Mammary epithelial cell (primary cell): ENCODE measurements at regions not wholly inside any gene's neighbourhood (a gene's known extent, or its start where the extent isn't known, plus 50 kb on each side); places are given as distances from the start of the nearest gene placed in this dataset.

ENCODE experiments used
- EZH2 ChIP-seq: IDR thresholded peaks from 2 replicates; pipeline ENCODE4 v1.6.1; 2012; ENCODE audit warnings: low read length, inconsistent platforms, borderline replicate concordance
- TF ChIP-seq, protein P1 (sequence below), 2 donors: IDR thresholded peaks in 1 of 2; conservative IDR thresholded peaks in 1 of 2; 2 replicates each; pipeline ENCODE4 v1.5.1; 2011 to 2012; ENCODE audit warnings: inconsistent platforms in 2 of 2, low read length in 2 of 2, mild to moderate bottlenecking in 2 of 2, control low read depth in 1 of 2, low read depth in 1 of 2; ENCODE audit not compliant: insufficient read depth in 1 of 2; ENCODE audit errors: extremely low read depth in 1 of 2

DNA sequence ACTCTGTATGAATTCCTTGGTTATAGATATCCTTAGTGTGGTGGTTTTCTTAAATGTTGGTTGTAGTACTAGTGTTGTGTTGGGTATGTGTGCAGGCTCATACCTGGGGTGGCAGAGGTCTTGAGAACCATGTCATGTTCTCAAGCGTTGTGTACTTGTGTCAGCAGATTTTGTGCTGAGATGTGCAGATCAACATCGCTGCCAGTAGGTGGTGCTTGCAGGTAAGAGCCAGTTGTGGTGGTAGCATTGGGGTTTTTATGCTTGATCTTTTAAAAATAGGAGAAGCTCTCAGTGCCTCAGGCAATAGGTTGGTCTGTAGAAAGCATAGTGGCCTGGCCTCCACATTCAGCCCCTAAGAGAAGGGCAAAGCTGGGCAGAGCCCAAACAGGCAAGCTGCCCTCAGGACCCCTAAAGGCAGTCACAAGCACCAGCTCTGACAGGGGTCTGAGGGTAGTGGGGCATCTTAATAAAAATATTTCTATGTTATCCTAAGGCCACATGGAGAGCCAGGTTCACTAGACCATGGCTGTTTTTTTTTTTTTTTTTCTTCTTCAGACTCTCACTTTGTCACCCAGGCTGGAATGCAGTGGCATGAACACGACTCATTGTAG, 164.0 kb downstream of the IL20RB start:
- TF ChIP-seq, protein P1, sequence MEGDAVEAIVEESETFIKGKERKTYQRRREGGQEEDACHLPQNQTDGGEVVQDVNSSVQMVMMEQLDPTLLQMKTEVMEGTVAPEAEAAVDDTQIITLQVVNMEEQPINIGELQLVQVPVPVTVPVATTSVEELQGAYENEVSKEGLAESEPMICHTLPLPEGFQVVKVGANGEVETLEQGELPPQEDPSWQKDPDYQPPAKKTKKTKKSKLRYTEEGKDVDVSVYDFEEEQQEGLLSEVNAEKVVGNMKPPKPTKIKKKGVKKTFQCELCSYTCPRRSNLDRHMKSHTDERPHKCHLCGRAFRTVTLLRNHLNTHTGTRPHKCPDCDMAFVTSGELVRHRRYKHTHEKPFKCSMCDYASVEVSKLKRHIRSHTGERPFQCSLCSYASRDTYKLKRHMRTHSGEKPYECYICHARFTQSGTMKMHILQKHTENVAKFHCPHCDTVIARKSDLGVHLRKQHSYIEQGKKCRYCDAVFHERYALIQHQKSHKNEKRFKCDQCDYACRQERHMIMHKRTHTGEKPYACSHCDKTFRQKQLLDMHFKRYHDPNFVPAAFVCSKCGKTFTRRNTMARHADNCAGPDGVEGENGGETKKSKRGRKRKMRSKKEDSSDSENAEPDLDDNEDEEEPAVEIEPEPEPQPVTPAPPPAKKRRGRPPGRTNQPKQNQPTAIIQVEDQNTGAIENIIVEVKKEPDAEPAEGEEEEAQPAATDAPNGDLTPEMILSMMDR (conservative IDR thresholded peaks at IDR 0.05 in 1 of 2, IDR thresholded peaks at IDR 0.05 in 1 of 2; ENCODE audit: extremely low read depth in 1 of 2, insufficient read depth in 1 of 2, low read depth in 1 of 2, low read length in 2 of 2) = peak; percentile 82 to 89
- no peak for TF ChIP-seq EZH2
